ENCODE measurements at regions not wholly inside any gene's neighbourhood (a gene's known extent, or its start where the extent isn't known, plus 50 kb on each side); places are given as distances from the start of the nearest gene placed in this dataset.

DNA sequence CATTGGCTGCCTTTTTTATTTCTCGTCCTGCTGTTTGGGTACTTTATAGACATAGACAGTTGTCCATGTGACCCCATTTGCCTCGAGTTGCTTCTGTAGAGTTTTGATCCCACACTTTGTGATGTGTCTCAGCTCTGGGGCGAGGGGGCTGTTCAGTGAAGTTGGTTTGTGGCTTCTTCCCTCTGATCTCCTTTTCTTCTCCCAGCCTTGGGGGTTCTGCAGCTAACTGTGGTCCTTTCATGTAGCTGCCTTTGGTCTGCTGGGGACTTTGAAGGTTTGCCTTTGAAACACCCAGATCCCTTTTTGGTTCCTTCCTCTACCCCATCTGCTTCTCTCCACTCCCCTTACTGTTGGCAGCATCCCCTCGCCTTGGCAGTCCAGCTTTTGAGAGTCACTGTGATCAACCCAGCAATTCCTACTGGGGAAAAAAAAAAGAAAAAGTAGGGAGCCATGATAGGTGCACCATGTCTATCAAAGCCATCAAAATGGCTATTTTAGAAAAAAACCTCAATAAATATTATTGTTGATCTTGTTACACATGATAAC lies 728.8 kb upstream of the RBFOX1 start:
- H3K27me3 Mint-ChIP-seq (ENCODE audit: low read depth), result peaks cover 37% of the 10 kb centered on the region
- H3K9me3 Mint-ChIP-seq, result no peaks in the 10 kb centered on the region
- no peaks in the 10 kb centered on the region for H3K36me3 Mint-ChIP-seq
- H3K27ac Mint-ChIP-seq, result no peak overlapping the region
- no peak for DNase-seq (ENCODE audit: low spot score in 2 of 2, unreplicated experiment in 2 of 2)
- no peaks in the 10 kb centered on the region for H3K4me1 Mint-ChIP-seq
- no peak overlapping the region for H3K4me3 Mint-ChIP-seq
- TF ChIP-seq, protein P1, sequence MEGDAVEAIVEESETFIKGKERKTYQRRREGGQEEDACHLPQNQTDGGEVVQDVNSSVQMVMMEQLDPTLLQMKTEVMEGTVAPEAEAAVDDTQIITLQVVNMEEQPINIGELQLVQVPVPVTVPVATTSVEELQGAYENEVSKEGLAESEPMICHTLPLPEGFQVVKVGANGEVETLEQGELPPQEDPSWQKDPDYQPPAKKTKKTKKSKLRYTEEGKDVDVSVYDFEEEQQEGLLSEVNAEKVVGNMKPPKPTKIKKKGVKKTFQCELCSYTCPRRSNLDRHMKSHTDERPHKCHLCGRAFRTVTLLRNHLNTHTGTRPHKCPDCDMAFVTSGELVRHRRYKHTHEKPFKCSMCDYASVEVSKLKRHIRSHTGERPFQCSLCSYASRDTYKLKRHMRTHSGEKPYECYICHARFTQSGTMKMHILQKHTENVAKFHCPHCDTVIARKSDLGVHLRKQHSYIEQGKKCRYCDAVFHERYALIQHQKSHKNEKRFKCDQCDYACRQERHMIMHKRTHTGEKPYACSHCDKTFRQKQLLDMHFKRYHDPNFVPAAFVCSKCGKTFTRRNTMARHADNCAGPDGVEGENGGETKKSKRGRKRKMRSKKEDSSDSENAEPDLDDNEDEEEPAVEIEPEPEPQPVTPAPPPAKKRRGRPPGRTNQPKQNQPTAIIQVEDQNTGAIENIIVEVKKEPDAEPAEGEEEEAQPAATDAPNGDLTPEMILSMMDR (IDR thresholded peaks at IDR 0.05; ENCODE audit: unreplicated experiment), result no peak

DNA sequence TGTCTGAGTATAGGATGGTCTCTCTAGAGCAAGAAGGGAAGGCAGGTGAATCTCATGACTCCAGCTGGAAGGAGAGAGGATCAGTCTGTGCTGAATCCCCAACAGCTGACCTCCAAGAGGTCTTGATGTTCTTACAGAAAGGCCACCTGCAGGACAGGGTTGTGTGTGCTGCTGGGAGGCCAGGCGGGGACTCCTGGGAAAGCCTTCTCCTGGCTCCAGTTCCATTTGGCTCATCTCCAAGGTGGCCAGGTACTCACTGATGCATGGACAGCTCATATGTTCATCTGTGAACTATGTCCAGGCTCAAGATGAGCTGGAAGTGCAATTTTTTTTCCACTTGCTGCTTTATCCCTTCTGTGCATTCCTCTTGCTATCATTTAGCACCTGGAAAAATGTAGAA lies 730.2 kb upstream of the RBFOX1 start:
- no peak overlapping the region for H3K4me3 Mint-ChIP-seq
- TF ChIP-seq, protein P1 (IDR thresholded peaks at IDR 0.05; ENCODE audit: unreplicated experiment), result no peak
- H3K27me3 Mint-ChIP-seq (ENCODE audit: low read depth), result peaks cover 42% of the 10 kb centered on the region
- no peak for DNase-seq (ENCODE audit: low spot score in 2 of 2, unreplicated experiment in 2 of 2)
- H3K4me1 Mint-ChIP-seq, result no peaks in the 10 kb centered on the region
- H3K36me3 Mint-ChIP-seq, result no peaks in the 10 kb centered on the region
- H3K27ac Mint-ChIP-seq, result no peak overlapping the region
- H3K9me3 Mint-ChIP-seq, result no peaks in the 10 kb centered on the region

DNA sequence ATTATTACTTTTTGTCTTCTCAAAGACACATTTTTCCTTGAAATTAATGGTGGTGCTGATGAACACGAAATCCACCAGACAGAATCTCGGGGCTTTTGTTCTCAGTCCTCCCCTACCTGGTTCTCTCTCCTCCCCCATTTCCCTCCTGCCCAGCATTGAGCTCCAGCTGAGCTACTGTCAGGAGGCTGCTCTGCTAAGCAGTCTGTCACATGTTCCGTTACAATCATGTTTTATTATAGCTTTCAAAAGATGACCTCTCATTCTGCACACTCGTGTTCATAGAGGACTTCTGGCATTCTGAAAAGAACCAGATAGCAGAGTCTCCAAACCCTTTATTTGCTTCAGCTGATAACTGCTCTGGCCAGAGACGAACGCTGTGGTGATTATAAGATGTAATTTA lies 732.5 kb upstream of the RBFOX1 start:
- no peak overlapping the region for H3K4me3 Mint-ChIP-seq
- TF ChIP-seq, protein P1 (IDR thresholded peaks at IDR 0.05; ENCODE audit: unreplicated experiment), result no peak
- no peak for DNase-seq (ENCODE audit: low spot score in 2 of 2, unreplicated experiment in 2 of 2)

DNA sequence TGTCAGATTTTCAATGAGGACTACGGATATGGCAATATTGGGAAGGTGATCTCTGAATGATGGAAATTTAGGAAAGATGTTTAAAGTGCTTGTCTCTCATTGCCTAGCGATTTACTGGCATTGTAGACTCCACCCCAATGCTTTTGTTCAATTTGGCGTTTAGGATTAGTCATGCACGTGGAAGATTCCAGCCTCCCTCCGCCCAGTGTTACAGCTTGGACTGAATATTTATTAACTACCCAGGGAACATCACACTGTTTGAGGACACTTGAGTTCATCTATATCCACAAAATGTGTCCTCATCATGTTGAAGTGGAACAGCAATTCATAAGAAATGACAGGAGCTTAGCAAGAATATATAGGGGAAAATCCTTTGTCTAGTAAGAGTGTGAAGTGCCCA lies 738.8 kb upstream of the RBFOX1 start:
- H3K27me3 Mint-ChIP-seq (ENCODE audit: low read depth), result peaks cover 8% of the 10 kb centered on the region
- H3K27ac Mint-ChIP-seq, result no peak overlapping the region
- no peak for DNase-seq (ENCODE audit: low spot score in 2 of 2, unreplicated experiment in 2 of 2)
- no peaks in the 10 kb centered on the region for H3K9me3 Mint-ChIP-seq
- H3K4me3 Mint-ChIP-seq, result no peak overlapping the region
- no peaks in the 10 kb centered on the region for H3K36me3 Mint-ChIP-seq
- TF ChIP-seq, protein P1 (IDR thresholded peaks at IDR 0.05; ENCODE audit: unreplicated experiment), result no peak
- no peaks in the 10 kb centered on the region for H3K4me1 Mint-ChIP-seq

More for the DNA sequence above, 732.5 kb upstream of the RBFOX1 start:
- Mint-ChIP-seq H3K4me1 (no peaks in the 10 kb centered on the region), H3K9me3 (no peaks in the 10 kb centered on the region), H3K27me3 (ENCODE audit: low read depth) (peaks cover 43% of the 10 kb centered on the region), H3K36me3 (no peaks in the 10 kb centered on the region), H3K27ac (no peak overlapping the region)

DNA sequence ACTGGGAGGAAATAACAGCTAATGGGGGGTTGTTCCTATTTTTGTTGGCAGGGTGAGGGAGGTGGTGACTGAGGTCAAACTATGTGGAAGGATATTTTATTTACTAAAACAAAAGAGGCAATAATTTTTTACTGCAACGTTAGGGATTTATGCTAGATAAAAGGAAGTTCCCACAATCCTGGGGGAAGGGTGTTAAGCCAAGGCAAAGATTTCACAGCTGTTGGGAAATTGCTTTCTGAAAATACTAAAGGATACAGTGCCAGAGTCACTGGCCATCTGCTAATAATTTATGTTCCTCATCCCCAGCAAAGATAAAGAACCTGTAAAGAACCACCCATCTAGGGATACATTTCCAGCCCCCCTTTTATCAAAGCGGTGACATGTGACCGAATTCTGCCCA lies 756.0 kb upstream of the RBFOX1 start:
- no peak overlapping the region for H3K27ac Mint-ChIP-seq
- H3K9me3 Mint-ChIP-seq, result no peaks in the 10 kb centered on the region
- no peak overlapping the region for H3K4me3 Mint-ChIP-seq
- peaks cover 17% of the 10 kb centered on the region for H3K27me3 Mint-ChIP-seq (ENCODE audit: low read depth)
- H3K36me3 Mint-ChIP-seq, result no peaks in the 10 kb centered on the region
- peaks cover 2% of the 10 kb centered on the region for H3K4me1 Mint-ChIP-seq
- DNase-seq (ENCODE audit: low spot score in 2 of 2, unreplicated experiment in 2 of 2), result no peak
- TF ChIP-seq, protein P1 (IDR thresholded peaks at IDR 0.05; ENCODE audit: unreplicated experiment), result no peak

DNA sequence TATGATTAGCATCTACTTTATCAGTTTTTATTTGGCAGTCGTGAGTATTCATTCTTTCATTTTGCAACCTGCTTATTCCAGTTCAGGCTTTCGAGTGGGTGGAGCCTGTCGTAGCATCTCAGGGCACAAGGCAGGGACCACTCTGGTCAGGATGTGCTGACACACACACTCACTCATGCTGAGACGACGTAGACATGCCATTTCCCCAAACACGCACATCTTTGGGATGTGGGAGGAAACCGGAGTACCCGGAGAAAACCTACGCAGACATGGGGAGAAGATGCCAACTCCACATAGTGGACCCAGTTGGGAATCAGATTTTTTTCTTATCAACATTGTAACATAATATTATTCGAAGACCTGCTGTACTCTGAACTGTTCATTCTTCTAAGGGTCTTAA lies 756.5 kb upstream of the RBFOX1 start:
- TF ChIP-seq, protein P1 (IDR thresholded peaks at IDR 0.05; ENCODE audit: unreplicated experiment), result no peak
- DNase-seq (ENCODE audit: low spot score in 2 of 2, unreplicated experiment in 2 of 2), result no peak
- Mint-ChIP-seq H3K36me3 (no peaks in the 10 kb centered on the region), H3K27ac (no peak overlapping the region), H3K4me3 (no peak overlapping the region), H3K4me1 (peaks cover 2% of the 10 kb centered on the region), H3K9me3 (no peaks in the 10 kb centered on the region), H3K27me3 (ENCODE audit: low read depth) (peaks cover 21% of the 10 kb centered on the region)
